ENCODE measurements at regions not wholly inside any gene's neighbourhood (a gene's known extent, or its start where the extent isn't known, plus 50 kb on each side); places are given as distances from the start of the nearest gene placed in this dataset.
A peak's percentile ranks its signal among the peaks of the same experiment; 100 is the strongest.
"Not testable (repeated sequence)": the region's sequence is repeated elsewhere in the genome, so short reads cannot be mapped to it uniquely, and the experiment has no call there.

DNA sequence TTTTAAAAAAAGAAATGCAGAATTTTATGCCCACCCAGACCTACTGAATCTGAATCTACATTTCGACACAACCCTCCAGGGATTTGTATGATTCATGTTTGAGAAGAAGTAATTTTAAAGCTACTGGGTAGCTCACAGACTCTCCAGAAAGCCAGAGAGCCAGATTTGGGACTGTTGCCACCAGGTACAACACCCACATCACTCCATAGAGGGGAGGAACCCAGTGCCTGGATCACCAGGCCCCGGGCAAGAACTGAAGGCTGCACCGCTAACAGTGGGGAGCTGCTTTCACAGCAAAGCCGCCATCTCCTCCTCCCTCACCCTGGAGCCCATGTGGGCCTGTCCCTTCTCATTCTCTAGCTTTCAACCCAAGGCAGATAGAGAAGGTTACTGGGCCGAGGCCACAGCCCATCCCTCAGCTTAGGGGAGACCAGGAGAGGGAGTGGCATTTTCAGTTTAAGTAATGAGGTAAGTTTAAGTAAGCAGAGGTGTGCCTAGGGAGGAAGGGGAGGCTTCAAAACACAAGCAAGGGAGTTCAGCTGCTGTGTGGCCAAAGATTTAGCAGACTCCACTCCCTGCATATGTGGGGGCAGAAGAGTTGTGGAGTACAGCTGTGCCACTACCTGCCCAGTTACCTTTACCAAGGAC is 109.8 kb downstream of the IL12A start:
- no peak for DNase-seq

DNA sequence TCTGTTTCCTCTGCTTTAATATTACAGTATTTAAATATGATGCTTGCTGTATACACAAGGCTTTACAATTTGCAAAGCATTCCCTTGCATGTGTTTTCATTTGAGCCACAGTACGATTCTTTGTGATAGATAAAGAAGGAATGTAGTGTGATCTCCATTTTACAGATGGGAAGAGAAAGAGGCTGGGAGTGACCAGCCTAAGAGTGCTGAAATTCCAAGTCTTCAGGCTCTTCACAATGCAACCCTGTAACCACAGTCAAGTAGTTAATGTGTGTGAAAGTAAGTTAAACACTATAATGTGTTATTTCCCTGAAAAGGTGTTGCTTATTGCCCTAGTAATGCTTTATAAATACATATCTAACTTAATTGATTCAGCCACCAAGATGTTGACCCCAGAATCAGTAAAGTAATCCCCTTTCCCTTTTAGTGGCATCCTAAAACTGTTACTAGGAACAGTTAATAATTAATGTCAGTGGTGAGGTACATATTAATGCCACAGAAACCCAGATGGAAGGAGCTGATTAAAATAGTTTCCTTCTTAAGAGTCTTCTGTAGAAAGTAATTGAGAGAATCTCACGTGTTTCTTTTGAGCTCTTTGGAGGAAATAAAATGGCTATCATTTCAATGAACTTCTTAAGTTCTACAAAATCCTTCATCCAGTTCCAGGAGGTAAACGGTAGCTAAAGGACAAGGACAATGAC is 110.4 kb downstream of the IL12A start:
- DNase-seq = no peak

DNA sequence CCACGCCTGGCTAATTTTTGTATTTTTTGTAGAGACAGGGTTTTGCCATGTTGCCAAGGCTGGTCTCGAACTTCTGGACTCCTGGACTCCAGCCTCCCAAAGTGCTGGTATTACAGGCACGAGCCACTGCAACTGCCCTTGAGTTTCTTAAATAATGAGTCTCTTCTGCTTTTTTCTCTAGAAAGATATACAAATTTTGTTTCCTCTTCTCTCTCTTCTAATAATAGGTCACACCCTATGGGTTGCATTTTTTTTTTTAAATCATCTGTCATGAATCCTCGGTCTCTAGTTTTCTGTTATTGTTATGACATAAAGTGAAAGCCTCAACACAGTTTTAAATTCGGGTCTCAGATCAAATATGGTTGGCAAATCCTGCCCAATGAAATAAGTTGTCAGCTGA is 111.2 kb downstream of the IL12A start:
- no peak for DNase-seq

DNA sequence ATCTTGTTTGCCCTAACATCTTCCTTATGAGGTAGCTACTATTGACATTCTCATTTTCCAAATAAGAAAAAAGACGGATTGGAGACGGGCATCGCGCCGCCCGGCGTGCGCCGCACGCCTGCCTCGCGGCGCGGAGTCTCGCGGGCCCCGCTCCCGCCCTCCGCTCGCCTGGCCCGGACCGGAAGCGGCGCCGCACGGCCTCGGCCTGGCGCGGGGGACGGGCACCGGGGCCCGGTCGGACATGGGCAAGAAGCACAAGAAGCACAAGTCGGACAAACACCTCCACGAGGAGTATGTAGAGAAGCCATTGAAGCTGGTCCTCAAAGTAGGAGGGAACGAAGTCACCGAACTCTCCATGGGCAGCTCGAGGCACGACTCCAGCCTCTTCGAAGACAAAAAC is 112.0 kb downstream of the IL12A start:
- DNase-seq = no peak

DNA sequence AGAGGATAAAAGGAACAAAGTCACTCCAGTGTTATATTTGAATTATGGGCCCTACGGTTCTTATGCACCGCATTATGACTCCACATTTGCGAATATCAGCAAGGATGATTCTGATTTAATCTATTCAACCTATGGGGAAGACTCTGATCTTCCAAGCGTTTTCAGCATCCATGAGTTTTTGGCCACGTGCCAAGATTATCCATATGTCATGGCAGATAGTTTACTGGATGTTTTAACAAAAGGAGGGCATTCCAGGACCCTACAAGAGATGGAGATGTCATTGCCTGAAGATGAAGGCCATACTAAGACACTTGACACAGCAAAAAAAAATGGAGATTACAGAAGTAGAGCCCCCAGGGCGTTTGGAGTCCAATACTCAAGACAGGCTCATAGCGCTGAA is 113.4 kb downstream of the IL12A start:
- DNase-seq = not testable (repeated sequence)

DNA sequence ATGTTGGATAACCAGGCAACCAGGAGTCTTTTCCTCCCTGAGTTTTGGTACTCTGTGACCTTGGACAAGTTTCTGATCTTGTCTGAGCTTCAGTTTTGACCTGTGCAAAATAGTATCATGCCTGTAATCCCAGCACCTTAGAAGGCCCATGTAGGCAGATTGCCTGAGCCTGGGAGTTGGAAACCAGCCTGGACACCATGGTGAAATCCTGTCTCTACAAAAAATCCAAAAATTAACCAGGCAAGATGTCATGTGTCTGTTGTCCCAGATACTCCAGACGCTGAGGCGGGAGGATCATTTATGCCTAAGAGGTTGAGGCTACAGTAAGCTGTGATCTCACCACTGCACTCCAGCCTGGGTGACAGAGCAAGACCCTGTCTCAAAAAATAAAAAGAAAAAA is 114.8 kb downstream of the IL12A start:
- no peak for DNase-seq

DNA sequence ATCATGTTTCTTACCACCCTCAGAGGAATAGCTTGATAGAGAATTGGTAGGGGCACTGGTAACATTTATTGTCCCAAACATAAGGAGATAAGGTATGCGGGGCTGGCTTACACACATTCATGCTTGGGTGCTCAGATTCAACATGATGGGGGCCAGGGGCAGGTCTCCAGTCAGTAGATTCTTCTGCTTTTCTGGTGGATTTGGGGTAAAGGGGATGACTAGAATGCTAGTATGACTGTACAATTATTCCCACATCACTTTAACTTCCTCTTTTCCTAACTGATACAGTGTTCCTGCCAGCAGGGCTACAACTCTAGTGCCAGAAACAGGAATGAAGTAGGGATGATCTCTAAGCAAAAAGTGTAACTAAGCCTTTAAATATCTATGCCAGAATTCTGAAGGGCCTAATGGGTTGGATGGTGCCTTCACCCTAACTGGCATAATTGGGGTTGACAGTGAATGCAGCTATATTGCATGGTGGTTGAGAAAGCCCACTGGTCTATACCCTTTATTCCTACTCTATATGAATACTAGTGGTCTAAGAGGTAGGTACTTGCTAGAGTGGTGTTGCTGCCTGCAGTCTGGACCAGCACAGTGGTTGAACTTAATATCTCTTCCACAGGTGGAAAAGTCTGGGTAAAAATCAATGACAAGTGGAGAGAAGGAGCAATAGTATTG is 117.4 kb downstream of the IL12A start:
- peak; percentile 32 to 39 for DNase-seq

DNA sequence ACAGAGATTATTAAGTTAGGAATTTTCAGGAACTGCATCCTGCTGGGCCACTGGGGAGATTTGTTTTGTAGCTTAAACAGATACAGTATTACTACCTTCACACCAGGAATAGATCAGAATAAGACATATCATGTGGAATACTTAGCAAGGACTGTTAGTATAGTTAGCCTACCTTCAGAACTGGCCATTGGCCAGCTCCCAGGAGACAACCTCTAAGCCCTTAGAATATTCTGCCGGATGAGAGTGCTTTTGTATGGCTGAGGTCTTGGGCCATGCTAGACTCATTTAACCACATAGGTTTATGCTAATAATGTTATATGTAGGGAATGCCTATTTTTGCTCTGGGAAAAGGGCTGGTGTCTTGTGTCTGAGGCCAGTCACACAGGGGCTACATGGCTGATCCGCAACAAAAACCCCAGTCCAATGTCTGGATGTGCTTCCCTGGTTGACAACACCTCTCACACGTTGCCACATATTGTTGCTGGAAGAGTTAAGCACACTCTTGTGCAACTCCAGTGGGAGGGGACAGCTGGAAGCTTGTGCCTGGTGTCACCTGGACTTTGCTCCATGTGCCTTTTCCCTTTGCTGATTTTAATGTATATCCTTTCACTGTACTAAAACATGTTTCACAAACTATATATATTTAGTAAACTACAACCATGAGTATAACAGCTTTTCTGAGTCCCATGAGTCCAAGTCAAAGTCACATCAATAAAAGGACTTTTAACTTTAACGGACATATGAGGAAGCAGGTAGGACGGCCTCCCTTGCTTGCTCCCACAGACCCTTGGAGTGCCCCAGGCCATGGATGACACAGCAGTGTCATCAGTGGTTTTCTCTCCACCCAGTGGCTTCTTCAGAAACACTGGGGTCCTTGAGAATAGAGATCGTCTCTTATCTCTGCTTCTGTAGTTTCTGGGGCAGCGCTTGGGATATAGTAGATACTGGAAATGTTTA is 118.0 kb upstream of the C3orf80 start:
- no peak for DNase-seq

DNA sequence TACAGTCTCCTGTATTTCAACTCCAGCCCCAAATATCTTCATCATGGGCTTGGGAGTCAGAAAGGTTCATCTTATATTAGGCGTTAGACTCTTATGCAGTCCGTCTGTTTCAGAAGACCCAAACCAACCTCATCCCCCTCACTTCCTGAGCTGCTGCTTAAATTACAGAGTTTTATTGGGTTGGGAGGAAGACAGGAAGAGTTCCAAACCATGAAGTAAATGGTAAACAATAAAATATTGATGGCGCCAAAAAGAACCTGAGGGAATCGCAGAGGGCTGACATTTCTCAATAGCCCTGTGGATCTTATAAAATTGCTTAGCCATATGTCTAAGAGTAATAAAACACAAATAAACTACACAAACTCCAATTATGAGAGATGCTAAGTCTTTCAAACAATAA is 116.9 kb upstream of the C3orf80 start:
- DNase-seq = no peak

DNA sequence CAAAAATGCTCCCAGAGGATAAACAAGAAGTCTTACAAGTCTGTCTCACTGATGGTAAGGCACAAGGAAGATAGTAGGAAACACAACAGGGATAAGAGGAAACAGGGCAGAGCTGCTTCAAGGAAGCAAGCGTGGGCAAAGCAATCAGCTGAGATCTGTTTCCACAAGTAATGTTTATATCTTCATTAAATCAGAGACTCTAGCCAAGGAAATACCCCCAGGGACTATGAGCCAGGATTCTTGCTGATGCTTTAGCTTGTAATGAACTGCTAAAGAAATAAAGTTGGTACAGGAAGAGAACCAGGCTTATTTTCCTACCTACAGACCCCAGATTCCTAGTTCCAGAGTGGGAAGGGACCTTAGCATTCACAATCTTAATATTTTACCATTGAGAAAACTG is 112.7 kb upstream of the C3orf80 start:
- DNase-seq = no peak

DNA sequence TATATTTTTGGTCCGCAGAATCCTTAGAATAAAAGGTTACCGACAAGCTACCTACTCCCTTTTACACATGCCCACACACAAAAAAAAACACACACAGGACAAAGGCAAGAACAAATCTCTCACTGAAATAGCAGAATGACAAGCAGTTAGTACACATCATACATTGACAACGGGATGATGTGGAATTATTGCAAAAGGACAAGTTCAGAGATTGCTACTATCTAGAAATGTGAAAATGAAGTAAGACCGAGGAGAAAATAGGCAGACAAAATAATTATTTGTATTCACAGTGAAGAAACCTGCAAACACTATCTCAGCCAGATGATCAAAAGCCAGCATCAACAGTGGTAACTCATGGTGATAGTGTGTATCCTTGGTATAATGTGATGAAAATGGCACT is 112.2 kb upstream of the C3orf80 start:
- DNase-seq = no peak

DNA sequence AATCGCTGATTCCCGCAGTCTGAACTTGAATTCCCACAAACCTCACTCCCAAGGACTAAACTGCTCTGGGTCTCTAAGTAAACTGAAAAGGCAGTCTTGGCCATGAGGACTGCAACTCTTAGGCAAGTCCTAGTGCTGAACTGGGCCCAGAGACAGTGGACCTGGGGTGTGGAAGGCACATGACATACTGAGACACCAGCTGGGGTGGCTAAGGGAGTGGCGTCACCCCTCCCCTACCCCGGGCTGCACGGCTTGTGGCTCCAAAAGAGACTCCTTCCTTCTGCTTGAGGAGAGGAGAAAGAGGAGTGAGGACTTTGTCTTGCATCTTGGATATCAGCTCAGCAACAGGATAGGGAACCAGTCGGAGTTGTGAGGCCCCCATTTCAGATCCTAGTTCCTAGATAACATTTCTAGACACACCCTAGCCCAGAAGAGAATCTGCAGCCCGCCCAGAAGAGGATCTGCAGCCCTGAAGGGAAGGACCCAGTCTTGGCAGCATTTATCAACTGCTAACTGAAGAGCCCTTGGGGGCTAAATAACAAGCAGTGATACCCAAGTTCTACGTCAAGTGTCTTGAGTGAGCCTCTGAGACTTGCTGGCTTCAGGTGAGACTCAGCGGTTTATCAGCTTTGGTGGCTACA is 110.7 kb upstream of the C3orf80 start:
- DNase-seq = no peak

DNA sequence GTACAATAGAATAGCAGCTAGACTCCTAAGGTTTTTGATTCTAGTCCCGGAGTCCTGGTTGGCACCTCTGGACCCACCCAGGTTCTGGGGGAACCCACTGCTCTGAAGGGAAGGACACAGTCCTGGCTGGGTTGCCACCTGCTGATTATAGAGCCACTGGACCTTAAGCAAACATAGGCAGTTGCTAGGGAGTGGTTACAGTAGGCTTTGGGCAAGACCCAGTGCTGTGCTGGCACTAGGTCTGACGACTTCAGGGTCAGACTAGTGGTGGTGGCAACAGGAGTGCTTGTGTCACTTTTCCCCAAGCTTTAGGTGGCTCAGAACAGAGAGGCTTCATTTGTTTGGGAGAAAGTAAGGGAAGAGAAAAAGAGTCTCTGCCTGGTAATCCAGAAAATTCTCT is 109.8 kb upstream of the C3orf80 start:
- no peak for DNase-seq

DNA sequence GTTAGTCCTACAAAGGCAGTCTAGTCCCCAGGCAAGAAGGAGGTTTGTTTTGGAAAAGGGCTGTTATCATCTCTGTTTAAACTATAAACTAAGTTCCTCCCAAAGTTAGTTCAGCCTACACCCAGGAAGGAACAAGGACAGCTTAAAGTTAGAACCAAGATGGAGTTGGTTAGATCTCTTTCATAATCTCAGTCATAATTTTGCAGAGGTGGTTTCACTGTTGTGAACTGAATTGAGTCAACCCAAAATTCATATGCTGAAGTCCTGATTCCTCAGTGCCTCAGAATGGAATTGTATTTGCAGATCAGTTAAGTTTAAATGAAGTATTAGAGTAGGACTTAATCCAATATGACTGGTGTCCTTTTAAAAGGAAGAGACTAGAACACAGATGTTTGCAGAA is 101.0 kb upstream of the C3orf80 start:
- no peak for DNase-seq

DNA sequence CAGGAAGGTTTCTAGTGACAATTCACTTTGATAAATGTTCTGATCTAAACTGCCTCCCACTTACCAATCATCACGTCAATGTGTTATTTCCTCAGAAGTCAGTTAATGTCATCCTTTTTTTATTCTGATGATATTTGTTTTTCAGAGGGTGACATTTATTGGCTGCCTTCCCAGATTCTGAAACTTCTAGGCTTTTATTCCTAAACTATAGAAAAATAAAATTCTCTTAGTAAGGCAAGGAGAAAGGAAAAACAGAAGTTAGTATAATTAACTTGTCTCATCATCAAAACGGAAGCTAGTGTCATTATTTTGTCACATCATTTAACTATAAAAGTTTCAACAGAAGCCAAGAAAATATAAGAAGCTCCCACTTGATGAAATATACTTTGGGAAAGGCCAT is 100.0 kb upstream of the C3orf80 start:
- no peak for DNase-seq

DNA sequence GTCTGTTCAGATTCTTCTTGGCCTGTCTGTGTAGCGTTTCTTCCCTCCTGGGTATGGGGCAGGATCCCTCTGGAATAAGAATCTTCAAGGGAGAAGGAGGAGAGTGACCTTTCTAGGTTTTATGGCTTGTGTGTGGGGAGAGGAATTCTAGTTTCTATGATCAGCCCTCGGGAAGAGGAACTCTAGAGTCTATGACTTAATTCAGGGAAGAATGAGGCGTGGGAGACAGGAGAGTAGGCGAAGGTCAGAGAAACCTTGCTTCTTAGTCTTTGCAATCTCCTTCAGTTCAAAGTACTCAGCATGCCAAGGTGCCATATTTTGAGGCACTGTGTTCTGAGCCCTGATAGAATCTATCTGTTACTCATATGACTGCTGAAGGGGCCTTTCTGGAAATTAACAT is 99.2 kb upstream of the C3orf80 start:
- DNase-seq = no peak

DNA sequence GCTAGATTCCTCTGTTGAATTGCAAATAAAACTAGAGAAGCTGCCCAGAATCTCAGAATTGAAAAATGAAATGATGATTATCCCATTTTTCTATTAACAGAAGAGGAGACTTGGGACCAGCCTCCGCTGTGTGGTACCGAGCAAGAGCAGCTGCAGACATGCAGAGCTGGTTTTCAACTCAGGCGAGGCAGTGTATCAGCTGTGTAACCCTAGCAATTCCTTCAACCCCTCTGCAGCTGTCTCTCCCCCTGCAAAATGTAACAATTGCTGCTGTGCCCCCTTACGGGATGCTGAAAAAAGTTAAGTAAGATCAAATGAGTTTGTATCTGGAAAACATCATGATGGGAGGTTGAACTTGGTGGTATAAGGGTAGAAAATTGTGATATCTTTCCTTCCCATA is 98.5 kb upstream of the C3orf80 start:
- no peak for DNase-seq

DNA sequence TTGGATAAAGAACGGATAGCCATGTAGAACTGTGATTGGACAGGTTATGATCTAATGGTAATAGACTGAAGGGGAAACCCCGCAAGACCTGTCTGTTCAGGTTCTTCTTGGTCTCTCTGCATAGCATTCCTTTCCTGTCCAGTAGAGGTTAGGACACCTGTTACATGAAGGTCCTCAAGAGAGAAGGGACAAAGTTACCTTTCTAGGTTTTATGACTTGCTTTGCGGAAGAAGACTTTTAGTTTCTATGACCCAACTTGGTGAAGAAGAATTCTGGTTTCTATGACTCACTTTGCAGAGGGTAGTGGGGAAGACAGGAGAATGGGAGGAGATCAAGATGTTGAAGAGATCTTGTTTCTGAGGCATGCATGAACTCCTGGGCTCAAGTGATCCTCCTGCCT is 97.9 kb upstream of the C3orf80 start:
- DNase-seq = no peak

DNA sequence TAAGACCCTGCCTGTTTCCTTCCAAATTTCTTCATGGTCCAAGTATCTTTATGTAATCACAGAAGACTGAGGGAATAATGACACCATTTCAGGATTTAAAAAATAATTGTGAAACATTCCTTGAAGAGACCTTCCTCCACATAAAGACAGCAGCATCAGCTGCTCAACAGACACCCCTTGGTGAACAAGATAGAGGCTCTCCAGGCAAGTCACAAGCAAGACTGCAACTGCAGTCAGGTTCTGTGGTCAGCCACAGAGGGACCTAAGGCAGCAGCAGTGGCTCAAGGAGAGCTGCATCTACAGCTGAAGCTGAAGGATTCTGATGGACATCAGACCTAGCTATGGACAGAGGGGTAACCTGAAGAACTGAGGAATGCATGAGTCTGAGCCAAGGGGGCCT is 97.2 kb upstream of the C3orf80 start:
- no peak for DNase-seq

DNA sequence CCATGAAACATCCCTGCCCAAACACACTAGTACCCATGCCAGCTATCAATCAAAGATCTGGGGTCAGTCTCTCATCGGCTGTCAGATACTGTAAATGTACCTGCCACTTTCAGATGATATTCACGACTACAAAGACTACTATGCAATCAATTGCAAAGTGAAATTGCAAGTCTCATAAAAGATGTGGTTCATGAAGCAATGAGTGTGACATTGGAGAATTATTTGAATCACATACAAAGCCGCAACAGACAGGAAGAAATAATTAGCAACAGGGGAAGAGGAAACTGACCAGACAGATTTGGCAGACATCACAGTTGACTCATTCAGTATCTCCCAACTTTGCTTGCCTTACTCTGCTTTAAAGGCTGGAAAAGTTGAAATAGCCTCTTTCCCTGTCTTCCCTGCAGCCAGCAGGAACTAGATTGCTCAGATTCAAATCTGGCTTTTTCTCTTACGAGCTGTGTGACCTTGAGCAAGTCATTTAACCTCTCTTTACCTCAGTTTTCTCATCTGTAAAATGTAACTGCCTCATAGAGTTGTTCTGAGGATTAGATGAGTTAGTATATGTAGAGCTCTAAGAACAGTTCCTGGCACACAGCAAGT is 95.7 kb upstream of the C3orf80 start:
- peak; percentile 97 to 98 for DNase-seq

DNA sequence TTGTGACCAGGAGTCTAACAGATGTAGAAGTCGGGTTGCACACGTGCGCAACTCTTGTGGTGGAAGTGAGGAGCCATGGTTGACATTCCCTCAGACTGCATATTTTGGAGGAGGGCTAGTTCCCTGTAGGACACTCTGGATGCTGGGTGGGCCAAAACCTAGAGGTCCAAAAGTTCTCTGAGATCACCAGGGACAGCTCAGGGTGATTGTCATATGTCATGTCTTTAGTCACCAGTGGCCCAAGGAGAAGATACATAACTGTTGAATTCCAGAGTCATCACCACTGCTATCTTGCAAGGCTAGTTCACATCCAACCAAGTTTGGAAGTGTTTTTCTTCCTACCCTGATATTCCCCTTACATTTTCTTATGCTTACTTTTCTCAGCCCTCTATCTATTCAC is 95.2 kb upstream of the C3orf80 start:
- DNase-seq = no peak

DNA sequence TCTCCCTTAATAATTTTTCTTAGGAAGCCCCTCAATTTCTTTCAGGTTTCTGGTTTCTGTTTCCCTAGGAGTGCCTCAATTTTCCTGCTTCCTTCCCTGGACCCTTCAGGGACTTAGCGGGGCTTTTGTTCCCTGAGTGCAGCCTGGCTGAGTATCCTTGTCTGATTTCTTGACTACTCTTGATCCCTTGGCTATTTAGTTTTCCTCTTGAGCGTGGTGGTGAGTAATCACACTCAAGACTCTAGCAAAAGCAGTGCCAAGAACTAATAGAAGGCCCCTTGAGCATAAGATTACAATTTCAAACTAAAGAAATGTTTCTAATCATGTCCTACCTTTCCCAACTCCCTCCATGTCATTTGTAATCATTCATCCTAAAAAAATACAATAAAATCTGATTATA is 94.3 kb upstream of the C3orf80 start:
- DNase-seq = no peak
